NCI-H82 treated with DMSO at 0.1 percent for 48 hours (cell line): ENCODE measurements at regions not wholly inside any gene's neighbourhood (a gene's known extent, or its start where the extent isn't known, plus 50 kb on each side); places are given as distances from the start of the nearest gene placed in this dataset.

ENCODE experiments used
- DNase-seq: peaks from one replicate; lab custom pipeline; 2025; ENCODE audit not compliant: unreplicated experiment; lab: John Stamatoyannopoulos, UW

DNA sequence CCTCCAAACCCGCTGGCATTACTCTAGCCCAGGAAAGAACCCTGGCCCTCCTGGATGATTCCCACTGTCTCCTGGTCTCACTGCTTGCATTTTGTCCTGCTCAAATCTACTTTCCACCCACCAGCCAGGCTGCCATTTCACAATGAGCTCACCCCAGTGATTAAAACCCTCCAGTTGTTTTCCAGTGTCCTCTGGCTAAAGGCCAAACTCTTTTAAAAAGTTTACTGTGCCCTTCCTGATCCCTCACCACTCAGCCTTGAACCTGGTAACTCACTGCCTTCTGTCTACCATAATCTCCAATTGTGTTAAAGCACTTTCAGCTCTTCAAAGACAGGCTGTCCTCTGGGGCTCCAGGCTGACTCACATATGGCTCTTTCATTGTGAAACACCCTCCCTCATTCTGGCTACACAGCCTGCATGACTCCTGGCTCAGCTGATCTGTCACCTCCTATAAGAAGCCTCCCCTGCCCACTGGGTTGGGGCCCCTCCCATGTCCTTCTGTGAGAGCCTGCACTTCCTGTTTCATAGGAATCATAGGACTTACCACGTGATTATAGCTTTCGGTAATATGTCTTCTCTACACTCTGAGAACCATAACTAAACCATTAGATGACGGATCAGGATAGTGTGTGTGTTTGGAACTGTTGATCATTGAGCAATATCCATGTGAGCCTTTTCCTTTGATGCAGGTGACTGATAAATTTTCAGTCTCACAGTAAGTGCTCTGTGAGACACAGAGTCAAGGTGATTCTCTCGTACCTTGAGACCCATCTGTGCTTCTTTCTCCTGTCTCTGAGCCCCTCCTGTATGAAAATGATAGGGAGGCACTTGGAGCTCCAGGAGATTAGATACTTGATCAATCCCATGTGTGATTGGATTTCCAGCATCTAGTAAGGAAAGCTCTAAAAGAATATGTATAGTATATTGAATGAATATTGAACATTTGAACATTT, 590.8 kb upstream of the ID2 start:
- DNase-seq = no peak

DNA sequence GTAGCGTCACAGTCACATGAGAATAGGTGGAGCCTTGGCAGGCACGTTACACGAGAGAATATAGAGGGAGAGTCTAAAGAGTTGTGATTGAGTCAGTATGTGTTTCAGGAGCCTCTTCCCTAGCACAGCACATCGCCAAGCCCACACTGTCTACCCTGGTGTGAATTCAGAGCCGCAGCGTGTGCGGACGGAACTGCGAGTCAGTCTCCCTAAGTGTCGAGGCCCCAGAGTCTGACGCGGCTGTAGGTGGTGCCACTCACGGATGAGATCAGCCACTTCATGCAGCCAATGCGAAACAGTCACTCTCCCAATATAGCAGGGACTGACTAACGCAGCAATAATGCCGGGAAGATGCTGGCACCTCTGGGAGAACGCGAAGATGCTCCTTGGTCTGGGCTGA, 587.3 kb upstream of the ID2 start:
- DNase-seq = no peak

DNA sequence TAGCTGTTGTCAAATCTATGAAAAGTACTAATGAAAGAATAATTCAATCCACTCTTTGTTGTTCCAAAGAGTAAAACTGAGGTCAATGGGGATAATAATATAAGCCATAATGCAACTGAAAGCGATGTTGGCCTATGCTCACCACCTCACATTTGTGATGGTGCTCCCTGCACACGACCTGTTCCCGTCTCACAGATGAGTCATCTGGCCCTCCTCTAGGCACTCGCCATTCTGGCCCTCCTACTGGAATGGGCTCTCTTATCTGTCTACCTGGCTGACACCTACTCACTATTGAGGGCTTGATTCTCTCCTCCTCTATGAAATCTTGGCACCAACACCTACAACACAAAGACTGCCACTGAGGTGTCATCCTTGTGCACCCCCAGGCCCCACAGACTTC, 585.9 kb upstream of the ID2 start:
- DNase-seq = no peak

DNA sequence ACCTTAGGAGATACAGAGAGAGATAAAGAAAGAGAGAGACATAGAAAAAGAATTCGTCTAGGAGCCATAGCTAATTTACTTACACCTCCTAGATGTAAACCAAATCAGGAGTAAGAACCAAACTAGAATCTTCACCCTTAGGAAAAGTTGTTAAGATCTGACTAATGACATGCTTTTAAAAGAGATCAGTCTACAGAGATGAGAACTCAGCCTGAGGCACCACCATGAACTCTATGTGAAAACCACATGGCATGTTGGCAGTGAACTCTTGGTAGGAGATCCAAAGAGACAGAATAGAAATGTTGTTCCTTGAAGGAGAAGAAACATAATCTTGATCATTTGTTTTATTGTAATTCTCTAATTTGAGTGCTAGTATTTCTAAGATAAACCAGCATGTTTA, 585.4 kb upstream of the ID2 start:
- no peak for DNase-seq

DNA sequence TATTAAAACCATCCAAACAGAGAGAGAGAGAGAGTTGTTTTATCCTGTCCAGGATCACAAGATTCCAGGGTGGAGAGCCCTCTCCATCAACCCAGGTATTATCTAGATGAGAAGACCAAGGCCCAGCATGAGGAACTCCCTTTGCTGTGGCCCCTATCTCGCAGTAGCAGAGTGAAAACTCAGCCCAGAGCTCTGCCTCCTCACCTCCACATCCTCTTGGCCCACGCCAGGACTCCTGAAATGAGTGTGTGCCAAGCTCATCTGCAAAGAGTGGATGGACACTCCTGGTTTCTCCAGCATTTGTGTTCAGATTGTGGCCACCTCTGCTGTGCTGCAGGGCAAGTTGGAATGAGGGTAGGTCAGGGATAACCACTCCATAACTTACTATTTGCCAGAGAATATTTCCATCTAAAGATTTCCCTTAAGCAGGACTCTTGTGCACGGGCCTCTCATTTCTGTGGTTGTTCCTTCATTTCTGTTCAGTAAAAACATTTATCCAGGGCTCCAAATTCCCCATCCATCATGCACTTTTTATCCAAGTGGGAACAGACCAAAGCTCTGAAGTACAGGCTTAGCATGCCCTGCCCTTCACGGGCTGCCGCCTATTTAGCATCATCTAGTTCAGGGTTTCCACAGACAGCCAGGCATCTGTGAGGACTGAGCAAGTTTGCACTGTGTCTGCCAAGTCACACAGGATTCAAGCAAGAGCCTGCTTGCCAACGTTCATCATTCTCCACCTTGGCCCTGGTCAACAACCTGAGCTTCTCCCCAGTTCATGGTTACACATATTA, 583.2 kb upstream of the ID2 start:
- DNase-seq = no peak

DNA sequence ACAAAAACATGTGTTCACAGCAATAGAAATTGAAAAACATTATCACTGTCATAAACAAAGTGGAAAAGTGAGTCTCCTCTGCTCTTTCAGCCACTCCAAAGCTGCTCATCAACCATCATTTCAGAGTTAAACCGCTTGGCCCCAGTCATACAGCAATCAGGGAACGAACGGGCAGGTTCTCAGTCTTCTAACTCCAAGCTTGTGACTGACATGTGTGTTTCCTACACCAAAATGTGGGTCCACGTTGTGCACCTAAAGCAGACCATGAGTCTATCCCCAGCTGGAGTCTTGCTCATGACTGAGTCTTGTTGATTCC, 582.6 kb upstream of the ID2 start:
- DNase-seq = no peak

DNA sequence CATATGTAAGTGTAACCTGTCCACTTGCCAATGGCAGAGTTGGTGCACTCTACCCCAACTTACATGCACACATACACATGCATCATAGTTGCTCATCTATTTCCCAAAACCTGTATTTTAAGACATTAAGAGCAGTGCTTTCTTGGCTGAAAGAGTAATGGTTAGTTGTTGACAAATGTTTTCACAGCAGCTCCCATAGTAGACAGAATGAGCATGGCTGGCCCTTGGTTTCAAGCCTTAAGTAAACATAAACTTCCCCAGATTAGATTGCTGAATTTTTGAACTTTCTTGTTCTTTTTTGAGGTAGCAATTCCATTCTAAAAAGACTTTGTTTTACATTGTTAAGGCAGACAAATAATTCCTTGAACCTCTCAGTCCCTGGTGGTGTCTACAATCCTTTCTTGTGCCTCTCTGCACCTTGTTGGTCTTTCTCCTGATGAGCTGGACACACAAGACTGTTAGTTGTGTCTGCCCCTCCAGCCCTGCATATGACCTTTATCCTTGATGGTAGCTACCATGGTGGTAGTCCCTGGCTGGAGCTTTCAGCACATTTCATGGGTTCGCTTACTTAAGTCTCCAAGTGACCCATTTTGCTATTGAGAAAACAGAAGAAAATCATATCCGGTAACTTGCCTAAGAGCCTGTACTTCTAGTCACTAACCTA, 580.1 kb upstream of the ID2 start:
- no peak for DNase-seq

DNA sequence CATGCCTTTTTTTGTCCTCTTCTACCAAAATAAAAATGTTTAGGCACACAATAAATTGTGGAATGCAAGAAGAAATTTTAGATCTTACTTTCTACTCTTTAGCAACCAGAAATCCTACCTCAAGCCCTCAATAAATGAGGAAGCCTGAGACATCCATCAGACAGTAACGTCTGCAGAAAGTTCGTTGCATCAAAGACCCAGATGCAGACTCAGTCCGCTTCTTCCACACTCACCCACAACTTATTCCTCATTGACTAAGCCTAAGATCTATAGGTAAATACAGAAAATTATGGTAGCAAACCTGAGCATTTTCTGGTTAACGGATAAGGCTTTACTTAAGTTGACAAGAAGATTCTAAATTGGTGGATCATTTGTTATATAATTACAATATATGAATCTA, 579.4 kb upstream of the ID2 start:
- DNase-seq = no peak

DNA sequence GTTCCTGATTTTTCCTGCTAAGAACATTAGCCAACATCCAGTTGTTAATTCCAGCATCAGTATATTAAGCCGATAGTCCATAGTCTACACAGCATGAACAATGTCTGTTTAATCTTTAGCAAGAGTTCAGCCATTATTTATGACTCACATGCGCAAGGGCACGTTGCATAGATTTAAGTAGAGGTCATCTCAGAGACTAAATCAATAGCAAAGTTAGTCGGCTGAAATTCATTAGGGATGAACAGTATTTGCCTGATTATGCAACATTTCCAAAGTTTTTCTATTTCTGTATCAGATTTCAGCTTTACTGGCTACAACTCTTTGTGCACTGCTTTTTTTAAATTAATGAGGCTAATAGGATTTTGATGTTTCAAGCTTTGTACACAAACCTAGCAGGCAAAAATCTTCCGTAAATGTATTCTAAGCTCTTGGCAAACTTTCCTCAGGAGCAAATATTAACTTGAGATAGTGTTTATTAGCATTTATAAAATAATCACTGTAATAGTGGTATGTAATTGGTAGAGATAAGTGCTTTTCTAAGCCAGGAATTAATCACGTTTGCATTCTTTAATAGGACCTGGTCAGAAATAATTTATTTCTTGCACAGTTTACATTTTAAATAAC, 578.7 kb upstream of the ID2 start:
- DNase-seq = peak; percentile 2

DNA sequence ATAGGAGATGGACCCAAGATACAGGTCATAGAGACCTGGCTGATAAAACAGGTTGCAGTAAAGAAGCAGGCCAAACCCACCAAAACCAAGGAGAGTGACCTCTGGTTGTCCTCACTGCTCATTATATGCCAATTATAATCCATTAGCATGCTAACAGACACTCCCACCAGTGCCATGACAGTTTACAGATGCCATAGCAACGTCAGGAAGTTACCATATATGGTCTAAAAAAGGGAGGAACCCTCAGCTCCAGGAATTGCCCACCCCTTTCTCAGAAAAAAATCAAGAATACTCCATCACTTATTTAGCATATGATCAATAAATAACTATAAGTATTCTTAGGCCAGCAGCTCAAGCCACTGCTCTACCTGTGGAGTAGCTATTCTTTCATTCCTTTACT, 574.7 kb upstream of the ID2 start:
- DNase-seq = no peak

DNA sequence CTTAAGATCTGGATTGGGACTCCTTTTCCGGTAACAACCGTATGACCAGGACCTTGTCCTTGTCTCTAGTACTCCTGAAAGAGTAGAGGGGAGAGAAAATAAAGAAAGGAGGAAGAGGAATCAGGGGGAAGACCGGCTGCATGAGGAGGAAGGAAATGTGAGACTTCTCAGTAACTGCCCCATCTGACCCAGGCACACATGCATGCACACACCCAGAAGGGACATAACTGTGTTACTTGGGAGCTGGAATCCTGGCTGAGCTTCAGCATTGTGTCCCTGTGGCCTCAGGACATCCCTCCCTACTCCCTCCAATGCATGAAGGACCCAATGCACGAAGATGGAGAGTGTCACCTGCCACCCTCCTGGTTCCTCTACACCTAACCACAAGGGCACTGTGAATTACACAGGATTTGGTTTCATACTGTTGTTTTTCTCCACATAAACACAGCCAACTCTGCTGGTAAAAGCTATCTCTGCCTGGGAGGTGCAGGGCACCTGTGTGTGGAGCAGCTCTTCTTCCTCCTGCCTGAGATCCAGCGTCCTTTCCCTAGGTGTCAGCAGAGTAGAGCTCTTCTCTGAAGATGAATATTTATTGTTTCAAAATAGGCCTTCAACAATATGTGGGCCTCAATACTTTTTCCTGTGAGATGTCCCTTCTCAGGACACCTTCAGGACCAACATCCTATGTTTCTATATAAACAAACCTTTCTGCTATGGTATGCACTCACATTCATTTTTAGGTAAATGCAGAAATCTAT, 574.1 kb upstream of the ID2 start:
- no peak for DNase-seq

DNA sequence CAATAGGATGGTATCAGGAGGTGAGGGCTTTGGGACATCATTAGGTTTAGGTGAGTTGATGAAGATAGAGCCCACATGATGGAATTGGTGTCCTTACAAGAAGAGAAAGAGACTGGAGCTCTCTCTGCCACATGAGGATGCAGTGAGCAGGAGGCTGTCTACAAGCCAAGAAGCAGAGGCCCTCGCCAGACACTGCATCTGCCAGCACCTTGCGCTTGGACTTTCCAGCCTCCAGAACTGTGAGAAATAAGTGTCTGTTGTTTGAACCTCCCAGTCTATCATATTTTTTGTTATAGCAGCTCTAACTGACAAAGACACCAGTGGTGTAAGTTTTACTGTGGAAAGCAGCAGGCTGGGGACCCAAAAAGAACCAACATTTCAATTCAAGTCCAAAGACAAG, 571.1 kb upstream of the ID2 start:
- no peak for DNase-seq

DNA sequence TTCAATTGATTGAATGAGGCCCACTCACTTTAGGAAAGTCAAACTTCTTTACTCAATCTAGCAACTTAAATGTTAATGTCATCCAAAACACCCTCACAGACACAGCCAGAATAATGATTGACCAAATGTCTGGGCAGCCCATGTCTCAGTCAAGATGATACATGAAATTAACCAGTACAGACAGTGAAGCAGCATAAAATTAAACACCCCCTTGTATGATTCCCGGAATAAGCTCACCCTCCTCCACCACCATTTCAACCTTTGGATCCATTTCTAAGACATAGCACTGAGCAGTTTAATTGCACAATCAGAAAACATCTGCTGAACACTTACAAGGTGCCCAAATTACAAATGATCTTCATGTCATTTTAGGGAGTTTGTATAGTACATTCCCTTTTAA, 570.7 kb upstream of the ID2 start:
- no peak for DNase-seq

DNA sequence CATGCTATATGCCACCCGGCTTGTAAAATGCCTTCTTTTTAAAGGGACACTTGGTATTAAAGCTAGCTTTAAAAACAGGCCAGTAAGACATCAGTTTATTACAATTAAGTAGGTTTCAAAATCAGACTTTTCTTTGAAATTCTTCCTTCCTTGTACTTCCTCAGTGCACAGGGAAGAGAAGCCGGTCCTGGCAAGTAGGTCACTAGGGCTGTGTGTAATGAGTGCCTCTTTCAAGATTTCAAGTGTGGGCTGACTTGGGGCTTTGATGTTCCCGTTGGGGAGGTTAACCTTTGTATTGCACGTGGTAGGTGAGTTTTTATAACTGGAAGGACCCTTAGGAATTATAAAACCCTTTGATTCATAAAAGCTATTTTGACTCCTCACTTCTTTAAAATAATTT, 566.4 kb upstream of the ID2 start:
- no peak for DNase-seq

DNA sequence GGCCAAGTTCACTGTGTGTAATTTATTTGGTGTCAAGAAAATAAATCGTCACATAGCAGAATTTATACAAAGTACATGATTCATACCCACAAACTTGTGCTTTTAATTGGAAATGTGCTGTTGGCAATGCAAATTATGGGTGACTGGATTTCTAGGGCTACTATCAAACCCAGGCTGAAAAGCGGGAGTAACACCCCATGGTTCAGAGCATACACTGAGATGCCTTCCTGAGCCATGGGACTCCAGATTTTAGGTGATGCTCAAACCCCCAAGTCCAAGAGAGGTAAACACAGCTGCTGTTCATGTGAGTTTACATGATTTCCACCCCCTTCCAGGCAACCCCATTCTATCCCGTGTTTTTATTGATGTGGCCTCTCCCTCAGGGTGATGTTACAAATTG, 565.9 kb upstream of the ID2 start:
- no peak for DNase-seq

DNA sequence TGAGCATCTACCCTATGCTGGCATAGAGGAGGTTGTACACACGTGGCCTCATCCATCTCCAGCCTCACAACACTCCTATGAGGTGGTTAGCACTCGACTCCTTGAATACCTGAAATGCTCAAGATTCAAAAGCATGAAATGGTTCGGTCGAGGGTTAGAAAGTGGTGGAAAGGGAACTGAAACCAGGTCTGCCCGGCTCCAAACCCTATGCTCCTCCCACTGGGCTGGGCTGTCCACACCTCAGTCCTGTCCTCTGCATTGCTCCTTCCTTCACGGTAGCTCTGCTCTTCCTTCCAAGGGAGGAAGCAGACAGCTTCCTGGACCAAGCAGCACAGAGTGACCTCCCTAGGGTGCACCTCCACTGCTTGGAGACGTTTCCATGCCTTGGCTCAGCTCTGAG, 565.2 kb upstream of the ID2 start:
- DNase-seq = no peak

DNA sequence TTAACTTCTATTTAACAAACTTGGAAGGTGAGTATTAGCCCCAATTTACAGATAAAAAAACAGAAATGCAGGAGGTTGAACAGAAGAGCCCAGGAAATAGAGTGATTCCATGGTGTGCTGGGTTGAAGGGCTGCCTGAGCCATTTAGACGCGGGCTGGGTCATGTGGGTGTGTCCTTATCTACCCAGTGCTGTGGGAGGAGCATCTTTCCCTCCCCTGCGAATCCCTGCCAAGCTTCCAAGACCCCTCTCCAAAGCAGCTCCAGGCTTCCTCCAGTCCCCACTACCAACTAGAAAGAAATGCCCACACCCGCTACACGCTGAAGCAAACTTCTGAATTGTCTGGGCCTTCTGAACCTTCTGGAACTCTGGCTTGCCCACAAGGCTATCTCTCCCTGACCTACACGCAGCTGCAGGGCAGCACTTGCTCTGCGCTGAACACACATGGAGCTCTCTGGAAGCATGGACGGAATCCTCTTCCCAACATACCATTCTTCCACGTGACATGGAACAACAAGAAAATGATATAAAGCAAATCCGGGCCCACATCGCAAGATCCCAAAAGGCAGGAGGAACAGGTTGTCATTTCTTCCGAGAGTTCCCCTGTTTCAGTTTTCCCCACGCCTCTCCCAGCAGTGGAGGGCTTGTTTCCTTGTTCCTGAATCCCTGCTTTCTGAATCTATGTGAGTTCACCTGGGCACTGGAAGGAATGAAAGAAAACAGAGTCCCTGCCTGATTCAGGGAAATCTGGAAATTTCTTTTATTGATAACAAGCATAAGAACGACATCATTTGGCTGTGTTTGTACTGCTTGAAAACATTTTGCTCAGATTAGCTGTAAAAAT, 562.7 kb upstream of the ID2 start:
- DNase-seq = no peak

DNA sequence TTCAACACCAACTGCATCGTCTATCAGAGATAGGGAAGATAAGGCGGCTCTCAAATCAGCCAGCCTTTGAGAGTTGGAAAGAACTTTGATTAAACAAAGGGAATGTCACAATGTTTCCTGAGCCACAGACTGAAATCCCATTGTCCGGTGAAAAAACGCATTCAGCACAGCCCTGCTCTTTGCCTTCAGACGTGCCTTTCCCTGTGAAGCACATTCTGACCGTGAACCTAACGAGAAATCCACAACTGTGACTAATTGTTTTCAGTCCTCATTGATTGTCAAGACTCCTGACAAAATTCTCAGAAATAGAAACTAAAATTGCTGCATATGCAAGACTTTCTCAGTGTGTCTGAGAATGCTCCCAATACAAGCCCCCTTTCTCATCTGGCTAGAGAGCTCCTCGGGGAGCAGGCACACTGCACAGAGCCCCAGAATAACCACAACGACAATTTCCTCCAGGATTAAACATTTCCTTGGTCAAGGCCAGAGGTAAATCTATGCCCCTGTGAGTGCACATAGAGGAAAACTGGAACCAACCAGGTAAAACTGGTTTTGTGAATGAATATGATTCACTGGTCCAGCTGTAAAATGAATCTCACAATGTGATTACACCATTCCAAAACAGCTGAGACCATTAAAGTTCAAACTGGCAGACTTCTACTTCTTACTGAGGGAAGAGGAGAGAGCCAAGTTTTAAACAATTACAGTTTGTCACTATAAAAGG, 561.9 kb upstream of the ID2 start:
- no peak for DNase-seq

DNA sequence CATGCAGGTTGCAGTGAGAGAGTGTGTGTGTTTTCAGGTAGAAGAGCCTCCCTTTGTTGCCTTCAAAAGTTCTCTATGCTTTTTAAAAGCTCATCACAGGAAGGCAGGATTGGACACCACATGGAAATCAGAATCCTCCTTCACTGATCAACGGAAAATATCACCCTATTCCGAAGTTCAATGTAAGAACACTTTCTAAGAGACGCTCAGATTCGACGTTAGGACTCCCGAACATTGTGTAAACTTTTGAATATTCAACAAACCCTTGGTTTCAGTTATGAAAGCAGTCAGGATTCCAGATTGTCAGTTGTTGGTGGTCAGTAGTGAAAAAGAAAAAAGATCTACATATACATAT, 561.4 kb upstream of the ID2 start:
- no peak for DNase-seq
